ENCODE measurements at regions not wholly inside any gene's neighbourhood (a gene's known extent, or its start where the extent isn't known, plus 50 kb on each side); places are given as distances from the start of the nearest gene placed in this dataset.

DNA sequence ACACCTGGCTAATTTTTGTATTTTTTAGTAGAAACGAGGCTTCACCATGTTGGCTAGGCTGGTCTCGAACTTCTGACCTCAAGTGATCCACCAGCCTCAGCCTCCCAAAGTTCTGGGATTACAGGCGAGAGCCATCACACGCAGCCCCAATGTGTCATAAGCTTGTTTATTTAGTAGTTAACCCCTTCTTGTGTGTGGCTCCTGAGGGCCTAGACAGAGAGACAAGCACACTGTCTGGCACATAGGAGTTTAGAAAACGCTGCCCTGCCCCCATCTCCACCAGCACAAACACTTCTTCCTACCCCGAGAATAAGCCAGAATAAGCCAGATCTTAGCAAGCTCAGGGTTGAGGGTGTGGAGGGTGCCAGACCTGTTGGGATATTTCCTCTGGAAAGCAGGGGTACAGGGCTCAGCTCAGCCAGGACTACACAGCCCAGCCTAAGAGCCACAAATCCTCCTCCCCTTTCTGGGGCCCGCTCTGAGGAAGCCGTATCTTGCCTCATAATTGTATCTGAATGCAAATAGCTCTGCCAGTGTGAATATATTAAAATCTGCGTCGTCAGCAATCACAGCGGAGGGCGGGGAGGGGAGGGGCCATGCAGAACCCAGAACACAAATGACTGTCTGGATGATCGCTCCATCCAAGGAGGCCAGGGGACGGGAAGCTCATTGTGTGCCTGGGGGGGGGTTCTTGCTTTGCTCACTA lies 247.3 kb downstream of the MN1 start:
- no peaks in the 10 kb centered on the region for H3K23me2 ChIP-seq (ENCODE audit: low read depth, low read length)
- ChIA-PET POLR2A (ENCODE audit: partially characterized antibody) (no interaction called here), CTCF (ENCODE audit: partially characterized antibody) (interaction anchor here (2.3 kb wide), 1 partner anchor 128 kb away, joined by 8 read pairs; no protein-coding TSS in a partner anchor)
- no peak overlapping the region for H4K5ac ChIP-seq (ENCODE audit: insufficient read length, low read depth, low read length)
- no peak for DNase-seq (ENCODE audit: low read depth in 1 of 2, low spot score in 2 of 2)
- H2BK20ac ChIP-seq (ENCODE audit: low read length) = no peak overlapping the region
- peaks cover 0 to 7% of the 10 kb centered on the region in 2 experiments; a peak in 1 of 4 replicates for H3K9me3 ChIP-seq (ENCODE audit: insufficient read depth in 2 of 2, low read depth in 1 of 2, low read length in 1 of 2)
- no peak overlapping the region for H4K91ac ChIP-seq (replicated peaks; ENCODE audit: insufficient read length, low read length)
- no peak overlapping the region for H3K4ac ChIP-seq (replicated peaks; ENCODE audit: insufficient read length, low read depth, low read length)
- H3K27ac ChIP-seq (ENCODE audit: low read depth, low read length) = no peak overlapping the region
- H3K14ac ChIP-seq (ENCODE audit: insufficient read length) = no peak overlapping the region
- peak overlapping the region; percentile 19; the same call in 1 of the 2 replicates for H2BK15ac ChIP-seq (ENCODE audit: low read length)
- no peak for FAIRE-seq
- H3K18ac ChIP-seq (ENCODE audit: extremely low read depth, low read length) = no peak overlapping the region
- no peak overlapping the region for H2BK5ac ChIP-seq (ENCODE audit: low read depth, low read length)
- H4K20me1 ChIP-seq (replicated peaks in 1 of 2; ENCODE audit: control insufficient read depth in 1 of 2, insufficient read depth in 2 of 2, low read length in 2 of 2) = no peaks in the 10 kb centered on the region
- no peak overlapping the region for H2BK120ac ChIP-seq (replicated peaks; ENCODE audit: low read depth, low read length)
- H3K4me1 ChIP-seq (replicated peaks in 1 of 4; ENCODE audit: control insufficient read depth in 3 of 4, insufficient read depth in 4 of 4, low read length in 3 of 4) = peaks cover 0 to 12% (median 5%) of the 10 kb centered on the region in 4 experiments; a peak in 5 of 7 replicates
- no peak overlapping the region for H4K8ac ChIP-seq (ENCODE audit: extremely low read depth, insufficient read depth, low read length)
- no peaks in the 10 kb centered on the region for H3K79me1 ChIP-seq (ENCODE audit: low read depth, low read length)
- H2BK12ac ChIP-seq (ENCODE audit: low read depth, low read length) = peak overlapping the region; percentile 23; the same call in 1 of the 2 replicates
- no peak overlapping the region for H3K4me2 ChIP-seq (ENCODE audit: insufficient read depth in 1 of 2, low read depth in 2 of 2, low read length in 2 of 2)
- H3K56ac ChIP-seq (replicated peaks; ENCODE audit: insufficient read length, low read depth, low read length) = no peak overlapping the region
- H3K36me3 ChIP-seq (ENCODE audit: control insufficient read depth in 2 of 4, insufficient read depth in 4 of 4, low read length in 3 of 4) = no peaks in the 10 kb centered on the region
- no peaks in the 10 kb centered on the region; a peak in 1 of 7 replicates for H3K27me3 ChIP-seq (replicated peaks in 1 of 4; ENCODE audit: control insufficient read depth in 3 of 4, extremely low read depth in 1 of 4, insufficient read depth in 3 of 4, low read length in 3 of 4)
- no peak overlapping the region for H2AFZ ChIP-seq (ENCODE audit: low read length)
- H2AK5ac ChIP-seq (ENCODE audit: low read depth, low read length) = no peak overlapping the region
- no peak overlapping the region for H3K4me3 ChIP-seq (ENCODE audit: extremely low read depth in 1 of 4, insufficient read depth in 2 of 4, low read depth in 3 of 4, low read length in 4 of 4)
- H3K79me2 ChIP-seq (ENCODE audit: control insufficient read depth in 1 of 2, insufficient read depth in 2 of 2, low read length in 2 of 2) = no peaks in the 10 kb centered on the region
- no peak overlapping the region for H3K9ac ChIP-seq (replicated peaks in 1 of 4; ENCODE audit: extremely low read depth in 1 of 4, low read depth in 3 of 4, low read length in 3 of 4)
- 87% methylated on average over 14 of the region's 14 CpGs; no CpG with 5 or more reads in 1 of the 2 experiments for WGBS, 2 experiments (ENCODE audit: extremely low coverage in 1 of 2, insufficient coverage in 1 of 2, insufficient read length in 1 of 2, insufficient replicate concordance in 2 of 2, low coverage in 1 of 2, low lambda C conversion rate in 2 of 2, missing lambda C conversion rate in 1 of 2)
- H3K23ac ChIP-seq (ENCODE audit: insufficient read length) = no peak overlapping the region
- no peak for TF ChIP-seq SUZ12 (IDR thresholded peaks at IDR 0.05; ENCODE audit: low read length)
- TF ChIP-seq BACH1 (IDR thresholded peaks at IDR 0.05; ENCODE audit: low read length) = no peak
- TF ChIP-seq TEAD4 (IDR thresholded peaks at IDR 0.05; ENCODE audit: low read depth, low read length) = no peak
- no peak for TF ChIP-seq GTF2F1 (IDR thresholded peaks at IDR 0.05; ENCODE audit: borderline replicate concordance, low read depth, low read length)
- no peak for TF ChIP-seq NANOG (IDR thresholded peaks at IDR 0.05; ENCODE audit: insufficient read depth, low read depth, low read length, poor library complexity, severe bottlenecking)
- TF ChIP-seq TCF12 (IDR thresholded peaks at IDR 0.05; ENCODE audit: low read depth, low read length) = no peak
- no peak for TF ChIP-seq GABPA (IDR thresholded peaks at IDR 0.05; ENCODE audit: borderline replicate concordance, insufficient read depth, low read length)
- no peak for TF ChIP-seq CREB1 (IDR thresholded peaks at IDR 0.05)
- TF ChIP-seq SIN3A (conservative IDR thresholded peaks at IDR 0.05 in 1 of 2, IDR thresholded peaks at IDR 0.05 in 1 of 2; ENCODE audit: low read depth in 1 of 2, low read length in 2 of 2) = no peak
- TF ChIP-seq CHD2 (IDR thresholded peaks at IDR 0.05; ENCODE audit: low read length) = no peak
- TF ChIP-seq CBX5 (IDR thresholded peaks at IDR 0.05; ENCODE audit: low read depth, low read length) = no peak
- TF ChIP-seq POU5F1 (IDR thresholded peaks at IDR 0.05; ENCODE audit: low read depth, low read length) = no peak
- no peak for TF ChIP-seq BCL11A (IDR thresholded peaks at IDR 0.05; ENCODE audit: low read depth in 2 of 2, low read length in 2 of 2)

Measured in H1 (cell line).